Ovary (tissue), 3 donors: ENCODE measurements at regions not wholly inside any gene's neighbourhood (a gene's known extent, or its start where the extent isn't known, plus 50 kb on each side); places are given as distances from the start of the nearest gene placed in this dataset.

Experiments
- CTCF ChIP-seq, 3 donors: fragments of 450-650 bp in 2 of 3; fragments of 200-600 bp in 1 of 3; IDR thresholded peaks; one replicate each; pipeline versions ENCODE4 v1.5.1 to v1.8.0; 2016 to 2022; ENCODE audit warnings: antibody characterized with exemption in 3 of 3, mild to moderate bottlenecking in 1 of 3
- EP300 ChIP-seq: sonication (generic); formaldehyde crosslinking; IDR thresholded peaks from one replicate; pipeline ENCODE4 v1.6.1; 2017; ENCODE audit warnings: antibody characterized with exemption
- POLR2A ChIP-seq: fragments of 450-650 bp; IDR thresholded peaks from one replicate; pipeline ENCODE4 v1.6.1; 2017; ENCODE audit warnings: antibody characterized with exemption, mild to moderate bottlenecking, moderate library complexity
- donor health status: DM: no; HTN: no; CAD: no.

- no peak for TF ChIP-seq CTCF (IDR thresholded peaks at IDR 0.05)
- TF ChIP-seq EP300 = no peak
- no peak for TF ChIP-seq POLR2A
Measured at GRCh38 chr12:87660291-87660690, 368.9 kb downstream of the C12orf50 start.
